ENCODE measurements at regions not wholly inside any gene's neighbourhood (a gene's known extent, or its start where the extent isn't known, plus 50 kb on each side); places are given as distances from the start of the nearest gene placed in this dataset.

GRCh38 chr4:187108845-187109244, 385.2 kb upstream of the FAT1 start:
- Histone ChIP-seq H3K36me3 (no peaks in the 10 kb centered on the region), H3K4me1 (no peaks in the 10 kb centered on the region), H3K27ac (no peak overlapping the region), H3K27me3 (no peaks in the 10 kb centered on the region), H3K4me3 (no peak overlapping the region), H3K9me3 (no peaks in the 10 kb centered on the region)
- TF ChIP-seq POLR2A (IDR thresholded peaks at IDR 0.05) (no peak), POLR2AphosphoS5 (IDR thresholded peaks at IDR 0.05; ENCODE audit: insufficient read depth in 1 of 2, low read depth in 1 of 2) (no peak)
- TF ChIP-seq, protein P1, sequence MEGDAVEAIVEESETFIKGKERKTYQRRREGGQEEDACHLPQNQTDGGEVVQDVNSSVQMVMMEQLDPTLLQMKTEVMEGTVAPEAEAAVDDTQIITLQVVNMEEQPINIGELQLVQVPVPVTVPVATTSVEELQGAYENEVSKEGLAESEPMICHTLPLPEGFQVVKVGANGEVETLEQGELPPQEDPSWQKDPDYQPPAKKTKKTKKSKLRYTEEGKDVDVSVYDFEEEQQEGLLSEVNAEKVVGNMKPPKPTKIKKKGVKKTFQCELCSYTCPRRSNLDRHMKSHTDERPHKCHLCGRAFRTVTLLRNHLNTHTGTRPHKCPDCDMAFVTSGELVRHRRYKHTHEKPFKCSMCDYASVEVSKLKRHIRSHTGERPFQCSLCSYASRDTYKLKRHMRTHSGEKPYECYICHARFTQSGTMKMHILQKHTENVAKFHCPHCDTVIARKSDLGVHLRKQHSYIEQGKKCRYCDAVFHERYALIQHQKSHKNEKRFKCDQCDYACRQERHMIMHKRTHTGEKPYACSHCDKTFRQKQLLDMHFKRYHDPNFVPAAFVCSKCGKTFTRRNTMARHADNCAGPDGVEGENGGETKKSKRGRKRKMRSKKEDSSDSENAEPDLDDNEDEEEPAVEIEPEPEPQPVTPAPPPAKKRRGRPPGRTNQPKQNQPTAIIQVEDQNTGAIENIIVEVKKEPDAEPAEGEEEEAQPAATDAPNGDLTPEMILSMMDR (IDR thresholded peaks at IDR 0.05), result no peak
- intact Hi-C loops (cut with DNase I), result no loop called here
- no peak for DNase-seq (ENCODE audit: extremely low spot score in 2 of 2)

DNA sequence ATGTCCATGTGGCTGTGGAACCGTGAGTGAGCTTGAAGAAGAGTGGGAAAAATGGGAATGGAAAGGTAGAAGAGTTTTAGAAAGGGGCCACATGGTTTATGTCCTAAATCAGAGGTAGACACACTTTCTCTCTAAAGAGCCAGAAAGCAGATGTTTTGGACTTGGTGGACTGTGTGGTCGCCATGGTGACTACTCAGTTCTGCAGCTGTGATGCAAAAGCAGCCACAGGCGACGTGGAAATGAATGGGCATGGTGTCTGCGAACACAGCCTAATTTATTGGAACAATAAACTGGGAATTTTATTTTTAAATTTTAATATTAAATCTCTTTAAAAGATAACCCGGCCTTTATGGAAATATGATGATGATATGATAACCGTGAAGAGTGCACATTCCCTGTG, 386.0 kb upstream of the FAT1 start:
- H3K36me3 ChIP-seq, result no peaks in the 10 kb centered on the region
- intact Hi-C loops (cut with DNase I), result no loop called here
- no peaks in the 10 kb centered on the region for H3K27me3 ChIP-seq
- no peak overlapping the region for H3K27ac ChIP-seq
- no peaks in the 10 kb centered on the region for H3K9me3 ChIP-seq
- no peaks in the 10 kb centered on the region for H3K4me1 ChIP-seq
- H3K4me3 ChIP-seq, result no peak overlapping the region
- no peak for DNase-seq (ENCODE audit: extremely low spot score in 2 of 2)
- TF ChIP-seq, protein P1 (IDR thresholded peaks at IDR 0.05), result no peak
- TF ChIP-seq POLR2AphosphoS5 (IDR thresholded peaks at IDR 0.05; ENCODE audit: insufficient read depth in 1 of 2, low read depth in 1 of 2), result no peak
- no peak for TF ChIP-seq POLR2A (IDR thresholded peaks at IDR 0.05)

DNA sequence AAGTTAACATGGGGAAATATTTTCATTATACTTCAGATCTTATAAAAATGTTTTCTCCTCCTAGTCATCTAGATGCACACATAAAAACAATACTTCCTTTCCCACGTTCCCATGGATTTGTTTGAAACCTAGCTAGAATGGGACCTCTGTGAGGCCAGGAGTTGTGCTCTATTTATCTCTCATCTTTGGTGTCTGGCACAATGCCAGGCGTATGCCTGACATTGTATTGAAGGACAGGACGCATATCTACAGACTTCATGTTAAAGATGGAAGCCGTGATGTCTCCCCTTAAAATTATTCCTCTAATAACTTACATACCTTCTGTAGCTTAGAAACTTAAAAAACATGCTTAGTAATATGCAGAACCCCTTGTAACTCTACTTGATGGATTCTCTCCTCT, 394.5 kb upstream of the FAT1 start:
- no peaks in the 10 kb centered on the region for H3K9me3 ChIP-seq
- H3K27ac ChIP-seq, result no peak overlapping the region
- TF ChIP-seq POLR2A (IDR thresholded peaks at IDR 0.05) (no peak), POLR2AphosphoS5 (IDR thresholded peaks at IDR 0.05; ENCODE audit: insufficient read depth in 1 of 2, low read depth in 1 of 2) (no peak)
- TF ChIP-seq, protein P1 (IDR thresholded peaks at IDR 0.05), result no peak
- H3K4me1 ChIP-seq, result no peaks in the 10 kb centered on the region
- intact Hi-C loops (cut with DNase I), result no loop called here
- no peaks in the 10 kb centered on the region for H3K36me3 ChIP-seq
- no peaks in the 10 kb centered on the region for H3K27me3 ChIP-seq
- no peak overlapping the region for H3K4me3 ChIP-seq
- no peak for DNase-seq (ENCODE audit: extremely low spot score in 2 of 2)

DNA sequence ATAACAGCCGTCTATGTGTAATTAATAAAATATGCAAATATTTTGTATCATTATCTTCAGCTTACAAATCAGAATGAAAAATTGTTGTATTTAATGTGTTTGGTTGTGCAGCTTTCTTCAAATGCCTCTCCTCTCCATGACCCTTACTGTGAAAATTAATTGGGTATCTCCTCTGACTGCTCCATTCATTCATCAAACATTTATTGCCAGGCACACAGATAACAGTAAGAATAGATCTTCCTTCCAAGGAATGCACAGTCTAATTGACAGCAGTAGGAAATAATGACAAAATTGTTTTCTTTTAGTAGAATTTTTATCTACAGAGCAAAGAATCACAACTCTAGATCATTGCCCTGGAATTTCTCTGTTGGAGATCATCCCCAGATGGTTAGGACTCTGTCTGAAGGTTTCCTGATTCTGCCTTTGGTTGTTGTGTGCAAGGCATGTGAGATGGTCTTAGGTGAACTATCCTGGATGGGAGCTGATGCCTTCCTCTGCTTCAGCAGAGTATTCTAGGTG, 395.0 kb upstream of the FAT1 start:
- DNase-seq (ENCODE audit: extremely low spot score in 2 of 2), result no peak
- Histone ChIP-seq H3K27ac (no peak overlapping the region), H3K27me3 (no peaks in the 10 kb centered on the region), H3K4me3 (no peak overlapping the region), H3K9me3 (no peaks in the 10 kb centered on the region), H3K4me1 (no peaks in the 10 kb centered on the region), H3K36me3 (no peaks in the 10 kb centered on the region)
- intact Hi-C loops (cut with DNase I), result no loop called here
- TF ChIP-seq POLR2A (IDR thresholded peaks at IDR 0.05) (no peak), POLR2AphosphoS5 (IDR thresholded peaks at IDR 0.05; ENCODE audit: insufficient read depth in 1 of 2, low read depth in 1 of 2) (no peak)
- TF ChIP-seq, protein P1 (IDR thresholded peaks at IDR 0.05), result no peak

GRCh38 chr4:187124331-187124730, 400.7 kb upstream of the FAT1 start:
- H3K27ac ChIP-seq, result no peak overlapping the region
- no peaks in the 10 kb centered on the region for H3K36me3 ChIP-seq
- intact Hi-C loops (cut with DNase I), result no loop called here
- H3K4me3 ChIP-seq, result no peak overlapping the region
- no peaks in the 10 kb centered on the region for H3K27me3 ChIP-seq
- H3K9me3 ChIP-seq, result no peaks in the 10 kb centered on the region
- no peaks in the 10 kb centered on the region for H3K4me1 ChIP-seq
- no peak for DNase-seq (ENCODE audit: extremely low spot score in 2 of 2)
- TF ChIP-seq POLR2A (IDR thresholded peaks at IDR 0.05) (no peak), POLR2AphosphoS5 (IDR thresholded peaks at IDR 0.05; ENCODE audit: insufficient read depth in 1 of 2, low read depth in 1 of 2) (no peak)
- TF ChIP-seq, protein P1 (IDR thresholded peaks at IDR 0.05), result no peak
